D721Med (cell line): ENCODE measurements at regions not wholly inside any gene's neighbourhood (a gene's known extent, or its start where the extent isn't known, plus 50 kb on each side); places are given as distances from the start of the nearest gene placed in this dataset.
"Not testable (repeated sequence)": the region's sequence is repeated elsewhere in the genome, so short reads cannot be mapped to it uniquely, and the experiment has no call there.

ENCODE experiments used
- DNase-seq: peaks from one replicate; pipeline ENCODE4 v3.0.0; 2011; ENCODE audit warnings: low spot score; ENCODE audit not compliant: insufficient read length
- FAIRE-seq: peaks from 2 replicates; lab custom pipeline; 2011; peaks lifted over from hg19 to GRCh38; lab: Jason Lieb, UNC
- CTCF ChIP-seq: IDR thresholded peaks from 2 replicates; pipeline ENCODE4 v1.5.1; 2012; ENCODE audit warnings: mild to moderate bottlenecking, control low read depth; ENCODE audit not compliant: insufficient read depth; ENCODE audit errors: missing control alignments

GRCh38 chr17:77839698-77840512 is 118.6 kb upstream of the TNRC6C start:
- no peak for FAIRE-seq
- TF ChIP-seq CTCF, result no peak

GRCh38 chr17:77840513-77841165 is 117.9 kb upstream of the TNRC6C start:
- no peak for DNase-seq
- no peak for FAIRE-seq
- TF ChIP-seq CTCF, result no peak

More at GRCh38 chr17:77839698-77840512, 118.6 kb upstream of the TNRC6C start:
- DNase-seq, result no peak

- DNase-seq (no peak), FAIRE-seq (no peak)
- TF ChIP-seq CTCF, result no peak
These were observed 116.6 kb upstream of the TNRC6C start for GRCh38 chr17:77841742-77842527.

GRCh38 chr17:77842528-77843147 is 115.9 kb upstream of the TNRC6C start:
- FAIRE-seq (no peak), DNase-seq (peak; percentile 53)
- no peak for TF ChIP-seq CTCF

GRCh38 chr17:77843255-77843895 is 115.1 kb upstream of the TNRC6C start:
- not testable (repeated sequence) for DNase-seq, FAIRE-seq

GRCh38 chr17:77843896-77844295 is 114.6 kb upstream of the TNRC6C start:
- FAIRE-seq (no peak), DNase-seq (no peak)
- no peak for TF ChIP-seq CTCF
